ENCODE measurements at regions not wholly inside any gene's neighbourhood (a gene's known extent, or its start where the extent isn't known, plus 50 kb on each side); places are given as distances from the start of the nearest gene placed in this dataset.

- no peak for TF ChIP-seq EZH2phosphoT487 (IDR thresholded peaks at IDR 0.05; ENCODE audit: insufficient read depth, low read depth)
- no peak for TF ChIP-seq EZH2 (IDR thresholded peaks at IDR 0.05; ENCODE audit: insufficient read depth, poor library complexity, severe bottlenecking)
Observed at GRCh38 chr18:59818769-59819168, 81.0 kb upstream of the PMAIP1 start.

Data from GM23248 (cell line).